ENCODE measurements at regions not wholly inside any gene's neighbourhood (a gene's known extent, or its start where the extent isn't known, plus 50 kb on each side); places are given as distances from the start of the nearest gene placed in this dataset.

GRCh38 chr7:17706734-17707133, 233.6 kb downstream of the SNX13 start:
- TF ChIP-seq YY1 (IDR thresholded peaks at IDR 0.05; ENCODE audit: low read depth) (no peak), CTCF (IDR thresholded peaks at IDR 0.05) (peak; percentile 83), SIN3A (IDR thresholded peaks at IDR 0.05; ENCODE audit: borderline replicate concordance, low read depth, low read length) (no peak), JUND (IDR thresholded peaks at IDR 0.05) (no peak), RXRA (IDR thresholded peaks at IDR 0.05; ENCODE audit: borderline replicate concordance, low read depth) (no peak), TEAD4 (IDR thresholded peaks at IDR 0.05; ENCODE audit: borderline replicate concordance, insufficient read depth) (no peak), NRF1 (IDR thresholded peaks at IDR 0.05; ENCODE audit: low read depth, low read length) (no peak; the same call in 1 of the 2 replicates), RAD21 (IDR thresholded peaks at IDR 0.05; ENCODE audit: low read length) (peak; percentile 92), GATA2 (CRISPR knock-in tag; IDR thresholded peaks at IDR 0.05) (no peak), REST (IDR thresholded peaks at IDR 0.05; ENCODE audit: low read depth, low read length) (no peak), EP300 (IDR thresholded peaks at IDR 0.05; ENCODE audit: borderline replicate concordance in 1 of 2, low read depth in 1 of 2, low read length in 1 of 2) (no peak)

All from SK-N-SH (cell line).